ENCODE measurements at regions not wholly inside any gene's neighbourhood (a gene's known extent, or its start where the extent isn't known, plus 50 kb on each side); places are given as distances from the start of the nearest gene placed in this dataset.

DNA sequence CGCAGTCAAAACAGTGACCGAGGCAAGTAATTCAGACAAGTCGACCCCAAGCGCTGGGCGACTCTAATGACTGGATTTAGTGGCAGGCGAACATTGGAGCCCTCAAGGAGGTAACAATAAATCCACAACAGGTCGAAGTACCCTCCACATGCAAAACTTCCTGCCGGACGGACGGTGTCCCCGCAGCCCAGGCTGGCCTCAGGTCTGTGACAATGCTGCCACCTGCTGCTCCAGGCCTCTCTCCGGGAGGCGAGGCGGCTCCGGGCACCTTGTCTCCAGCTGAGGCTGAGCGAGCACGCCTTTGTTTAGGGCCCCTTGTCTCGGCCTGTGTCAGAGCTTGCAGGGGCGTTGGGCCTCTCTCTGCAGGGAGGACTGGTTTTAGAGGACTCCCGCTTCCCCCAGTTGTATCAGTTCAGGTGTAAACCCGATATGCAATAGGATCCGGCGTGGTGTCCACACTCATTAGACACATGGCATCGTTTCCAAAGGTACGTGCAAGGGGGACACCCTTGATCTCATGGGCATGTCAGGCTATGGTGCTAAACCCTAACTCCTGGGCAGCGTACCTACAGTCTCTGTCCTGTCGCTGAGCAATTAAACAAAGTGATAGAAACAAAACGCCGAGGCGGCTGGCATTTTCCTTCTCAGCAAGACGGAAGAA is 628.0 kb upstream of the ADAMTS16 start:
- TF ChIP-seq, protein P1, sequence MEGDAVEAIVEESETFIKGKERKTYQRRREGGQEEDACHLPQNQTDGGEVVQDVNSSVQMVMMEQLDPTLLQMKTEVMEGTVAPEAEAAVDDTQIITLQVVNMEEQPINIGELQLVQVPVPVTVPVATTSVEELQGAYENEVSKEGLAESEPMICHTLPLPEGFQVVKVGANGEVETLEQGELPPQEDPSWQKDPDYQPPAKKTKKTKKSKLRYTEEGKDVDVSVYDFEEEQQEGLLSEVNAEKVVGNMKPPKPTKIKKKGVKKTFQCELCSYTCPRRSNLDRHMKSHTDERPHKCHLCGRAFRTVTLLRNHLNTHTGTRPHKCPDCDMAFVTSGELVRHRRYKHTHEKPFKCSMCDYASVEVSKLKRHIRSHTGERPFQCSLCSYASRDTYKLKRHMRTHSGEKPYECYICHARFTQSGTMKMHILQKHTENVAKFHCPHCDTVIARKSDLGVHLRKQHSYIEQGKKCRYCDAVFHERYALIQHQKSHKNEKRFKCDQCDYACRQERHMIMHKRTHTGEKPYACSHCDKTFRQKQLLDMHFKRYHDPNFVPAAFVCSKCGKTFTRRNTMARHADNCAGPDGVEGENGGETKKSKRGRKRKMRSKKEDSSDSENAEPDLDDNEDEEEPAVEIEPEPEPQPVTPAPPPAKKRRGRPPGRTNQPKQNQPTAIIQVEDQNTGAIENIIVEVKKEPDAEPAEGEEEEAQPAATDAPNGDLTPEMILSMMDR (IDR thresholded peaks at IDR 0.05) = no peak
- TF ChIP-seq POLR2A (IDR thresholded peaks at IDR 0.05) = no peak

Data from ovary (tissue), 3 donors.